NCI-H2196 (cell line): ENCODE measurements at regions not wholly inside any gene's neighbourhood (a gene's known extent, or its start where the extent isn't known, plus 50 kb on each side); places are given as distances from the start of the nearest gene placed in this dataset.

Experiments
- DNase-seq: peaks from one replicate; lab custom pipeline; 2025; ENCODE audit not compliant: unreplicated experiment; lab: John Stamatoyannopoulos, UW

- DNase-seq, result no peak
Observed at GRCh38 chr10:106216085-106216484, 948.4 kb downstream of the SORCS1 start.

- no peak for DNase-seq
Observed at GRCh38 chr10:106214243-106214642, 950.3 kb downstream of the SORCS1 start.

- DNase-seq, result no peak
Observed at GRCh38 chr10:106213493-106213892, 951.0 kb downstream of the SORCS1 start.

GRCh38 chr10:106198275-106198674 lies 966.2 kb downstream of the SORCS1 start:
- no peak for DNase-seq

GRCh38 chr10:106189292-106189691 lies 975.2 kb downstream of the SORCS1 start:
- no peak for DNase-seq

GRCh38 chr10:106185951-106186350 lies 978.6 kb downstream of the SORCS1 start:
- no peak for DNase-seq

GRCh38 chr10:106183041-106183440 lies 981.5 kb downstream of the SORCS1 start:
- DNase-seq, result no peak

GRCh38 chr10:106182542-106182941 lies 982.0 kb downstream of the SORCS1 start:
- no peak for DNase-seq

GRCh38 chr10:106181501-106181900 lies 983.0 kb downstream of the SORCS1 start:
- DNase-seq, result no peak

- DNase-seq, result no peak
Observed at GRCh38 chr10:106179430-106179829, 985.1 kb downstream of the SORCS1 start.

GRCh38 chr10:106175760-106176377 lies 988.6 kb downstream of the SORCS1 start:
- no peak for DNase-seq

GRCh38 chr10:106173838-106174237 lies 990.7 kb downstream of the SORCS1 start:
- no peak for DNase-seq

GRCh38 chr10:106169241-106169640 lies 995.3 kb downstream of the SORCS1 start:
- no peak for DNase-seq

- DNase-seq, result no peak
Observed at GRCh38 chr10:106167946-106168345, 996.6 kb downstream of the SORCS1 start.

GRCh38 chr10:106158241-106158640 lies 1006.3 kb downstream of the SORCS1 start:
- no peak for DNase-seq

GRCh38 chr10:106147021-106147420 lies 1017.5 kb downstream of the SORCS1 start:
- DNase-seq, result no peak

GRCh38 chr10:106139915-106140314 lies 1024.6 kb downstream of the SORCS1 start:
- DNase-seq, result no peak

- no peak for DNase-seq
Observed at GRCh38 chr10:106136175-106136574, 1028.3 kb downstream of the SORCS1 start.

GRCh38 chr10:106134326-106135000 lies 1030.0 kb downstream of the SORCS1 start:
- DNase-seq, result no peak

- DNase-seq, result no peak
Observed at GRCh38 chr10:106133451-106133850, 1031.1 kb downstream of the SORCS1 start.

GRCh38 chr10:106132956-106133355 lies 1031.5 kb downstream of the SORCS1 start:
- DNase-seq, result no peak

GRCh38 chr10:106114656-106115186 lies 1049.8 kb downstream of the SORCS1 start:
- DNase-seq, result no peak

- DNase-seq, result no peak
Observed at GRCh38 chr10:106111246-106111645, 1053.3 kb downstream of the SORCS1 start.
